NCI-H2227 (cell line): ENCODE measurements at regions not wholly inside any gene's neighbourhood (a gene's known extent, or its start where the extent isn't known, plus 50 kb on each side); places are given as distances from the start of the nearest gene placed in this dataset.

Experiments
- DNase-seq: peaks from one replicate; lab custom pipeline; 2025; ENCODE audit not compliant: unreplicated experiment; lab: John Stamatoyannopoulos, UW

DNA sequence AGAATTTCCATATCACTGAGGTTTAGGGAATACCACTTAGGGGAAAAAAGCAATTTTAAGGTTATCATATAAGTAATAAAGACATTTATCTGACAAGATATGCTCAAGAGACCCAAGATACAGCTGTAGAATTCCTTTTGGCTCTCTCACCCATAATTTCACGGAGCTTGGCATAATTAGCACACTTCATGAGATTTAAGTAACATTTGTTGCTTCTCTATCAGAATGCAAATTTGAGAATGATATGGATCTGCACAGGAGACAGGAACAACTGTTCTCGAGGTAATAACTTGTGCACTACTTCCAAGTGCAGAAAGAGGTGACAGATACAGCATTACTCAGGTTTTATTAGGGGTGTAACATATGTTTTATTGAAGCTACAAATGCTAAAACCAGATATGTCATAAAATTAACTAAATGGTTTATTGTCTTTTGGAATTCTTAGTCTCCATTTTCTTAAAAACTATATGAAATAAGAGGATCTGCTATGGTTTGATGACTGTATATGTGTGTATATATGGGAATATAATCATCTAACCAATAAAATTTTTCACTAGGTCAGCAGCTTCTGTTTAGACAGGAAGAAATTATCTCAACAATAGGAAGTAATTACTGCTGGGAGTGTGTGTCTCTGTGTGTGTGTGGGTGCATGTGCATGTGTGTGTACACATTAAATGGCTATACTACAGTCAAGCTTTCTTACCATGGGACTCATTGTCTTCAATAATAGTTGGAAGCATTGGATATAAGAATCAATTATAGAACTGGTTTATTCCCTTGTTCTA lies 401.3 kb downstream of the PCDH17 start:
- DNase-seq: no peak

- DNase-seq: no peak
Measured at GRCh38 chr13:58043971-58044370, 412.4 kb downstream of the PCDH17 start.

- DNase-seq: no peak
Measured at GRCh38 chr13:58048670-58049069, 417.1 kb downstream of the PCDH17 start.

GRCh38 chr13:58051396-58051795 lies 419.9 kb downstream of the PCDH17 start:
- no peak for DNase-seq

GRCh38 chr13:58051807-58052375 lies 420.3 kb downstream of the PCDH17 start:
- DNase-seq: no peak

DNA sequence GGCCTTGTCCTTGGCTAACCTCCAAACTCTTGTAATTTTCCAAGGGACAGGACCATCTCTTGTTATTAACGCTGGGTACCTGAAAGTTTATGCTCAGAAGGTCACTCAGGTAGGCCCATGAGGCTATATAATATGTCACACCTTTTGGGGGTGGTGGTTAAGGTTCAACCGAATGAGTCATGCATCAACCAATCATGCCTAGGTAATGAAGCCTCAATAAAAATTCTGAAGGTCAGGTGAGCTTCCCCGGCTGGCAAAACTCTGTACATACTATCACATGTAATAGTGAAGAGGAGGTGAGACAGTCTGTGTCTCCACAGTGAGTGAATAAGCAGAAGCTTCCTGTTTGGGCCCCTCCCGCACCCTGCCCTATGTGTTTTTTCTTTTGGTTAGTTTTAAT lies 424.9 kb downstream of the PCDH17 start:
- DNase-seq: no peak

GRCh38 chr13:58059624-58060023 lies 428.1 kb downstream of the PCDH17 start:
- no peak for DNase-seq

DNA sequence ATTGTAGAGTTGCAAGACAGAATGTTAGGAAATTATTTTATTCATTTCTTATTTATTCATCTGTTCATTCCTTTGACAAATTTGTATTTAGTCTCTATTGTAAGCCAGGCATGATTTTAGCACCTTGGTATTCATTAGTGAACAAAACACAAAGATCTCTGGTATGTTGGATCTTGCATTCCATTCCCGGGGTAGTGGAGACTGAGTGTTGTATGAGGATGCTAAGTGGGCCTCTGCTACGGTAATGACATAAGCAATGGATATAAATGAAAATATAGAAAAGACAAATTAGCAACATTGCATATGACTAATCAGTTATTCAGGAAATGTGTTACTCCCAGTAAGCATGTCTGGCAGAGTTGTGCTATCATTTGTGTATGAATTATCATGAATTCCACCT lies 449.3 kb downstream of the PCDH17 start:
- no peak for DNase-seq

DNA sequence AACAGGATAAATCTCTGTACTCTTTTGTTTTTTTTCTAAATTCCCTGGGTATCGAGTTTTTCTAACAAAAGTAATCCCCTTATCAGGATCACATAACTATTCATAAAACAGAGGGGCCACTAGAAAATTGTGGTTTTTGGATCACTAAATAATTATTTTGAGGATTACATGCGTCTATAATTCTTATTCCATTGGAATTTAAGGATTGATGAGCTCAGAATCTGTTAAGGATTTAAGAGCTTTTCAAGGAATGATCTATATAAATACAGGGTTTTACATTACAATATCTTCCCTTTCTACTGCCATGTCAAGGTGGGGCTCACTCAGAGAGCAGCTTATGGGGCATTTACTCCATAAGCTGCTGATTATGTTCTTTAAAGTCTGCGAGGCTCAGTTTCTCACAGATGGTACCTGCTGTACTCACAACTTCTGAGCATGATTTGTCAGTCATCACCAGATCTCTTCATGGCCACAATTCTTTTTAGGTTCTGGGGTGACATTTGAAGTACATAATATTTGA lies 449.8 kb downstream of the PCDH17 start:
- DNase-seq: no peak

DNA sequence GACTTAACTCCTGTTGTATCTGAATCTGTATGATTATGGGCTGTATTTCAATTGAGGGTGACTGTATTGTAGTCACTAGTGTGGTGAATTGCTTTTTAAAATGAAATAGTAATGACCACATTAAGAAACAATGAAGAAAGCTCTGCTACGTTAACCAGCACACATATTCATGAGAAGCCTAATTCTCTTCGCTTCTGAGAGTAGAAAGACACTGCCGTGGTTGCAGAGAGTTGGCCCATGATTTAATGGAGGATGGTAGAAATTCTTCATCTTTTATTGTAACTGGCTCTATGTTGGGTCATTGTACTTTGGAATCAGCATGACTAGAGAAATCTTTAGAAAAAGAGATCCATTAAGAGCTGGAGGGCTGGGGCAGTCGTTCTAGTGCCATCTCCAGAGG lies 451.5 kb downstream of the PCDH17 start:
- no peak for DNase-seq

- no peak for DNase-seq
Measured at GRCh38 chr13:58085274-58085673, 453.7 kb downstream of the PCDH17 start.

GRCh38 chr13:58085819-58086218 lies 454.3 kb downstream of the PCDH17 start:
- DNase-seq: no peak

DNA sequence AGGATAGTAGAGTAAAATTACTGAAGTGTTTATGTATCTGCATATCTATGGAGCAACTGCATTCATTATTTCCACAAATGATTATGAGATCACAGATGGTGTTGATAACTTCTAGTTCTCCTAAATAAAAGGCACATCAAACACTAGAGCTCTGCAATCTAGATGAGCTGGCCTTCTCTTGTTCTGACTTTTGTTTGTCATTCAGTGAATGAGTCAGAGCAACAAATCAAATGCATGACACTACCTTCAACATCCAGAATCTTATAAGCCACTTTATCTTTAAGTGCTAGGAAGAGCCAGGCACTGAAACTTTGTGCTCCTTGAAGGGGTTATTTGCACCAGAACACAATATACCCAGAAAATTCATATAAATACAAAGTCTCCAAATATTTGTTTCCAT lies 456.0 kb downstream of the PCDH17 start:
- DNase-seq: no peak

GRCh38 chr13:58093394-58093793 lies 461.9 kb downstream of the PCDH17 start:
- no peak for DNase-seq

DNA sequence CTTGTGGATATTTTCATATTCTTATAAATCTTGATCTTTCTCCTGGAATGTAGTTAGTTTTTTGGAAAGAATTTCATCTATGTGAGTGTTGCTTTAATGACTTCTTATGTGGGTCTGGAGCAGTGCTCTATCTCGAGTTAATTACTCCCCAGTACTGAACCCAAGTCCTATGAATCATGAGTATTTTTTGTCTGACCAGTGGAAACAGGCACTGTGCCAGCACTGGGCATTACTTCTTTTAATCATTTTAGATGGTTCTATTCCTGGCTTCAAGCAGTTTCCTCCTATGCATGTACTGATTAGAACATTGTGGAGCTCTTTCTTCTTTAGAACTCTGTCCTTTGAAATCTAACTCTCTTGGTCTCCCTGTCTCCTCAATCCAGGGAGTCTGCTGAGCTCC lies 466.3 kb downstream of the PCDH17 start:
- no peak for DNase-seq

DNA sequence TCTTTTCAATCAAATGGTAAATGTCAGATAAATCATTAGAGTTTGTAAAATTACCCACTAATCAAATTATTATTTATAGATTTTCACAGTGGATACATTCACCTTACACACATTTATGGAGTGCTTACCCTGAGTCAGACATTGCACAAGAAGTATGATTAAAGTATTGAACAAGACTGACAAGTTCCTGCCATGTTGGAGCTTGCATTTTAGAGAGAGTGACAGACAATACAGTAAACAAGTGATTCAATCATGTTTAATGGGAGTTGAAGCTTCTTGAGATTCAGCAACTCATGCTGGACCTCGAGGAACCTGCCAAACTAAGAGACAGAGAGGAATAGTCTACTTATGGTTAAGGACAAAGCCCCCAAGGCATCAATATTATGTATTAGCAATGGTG lies 487.8 kb downstream of the PCDH17 start:
- DNase-seq: no peak

DNA sequence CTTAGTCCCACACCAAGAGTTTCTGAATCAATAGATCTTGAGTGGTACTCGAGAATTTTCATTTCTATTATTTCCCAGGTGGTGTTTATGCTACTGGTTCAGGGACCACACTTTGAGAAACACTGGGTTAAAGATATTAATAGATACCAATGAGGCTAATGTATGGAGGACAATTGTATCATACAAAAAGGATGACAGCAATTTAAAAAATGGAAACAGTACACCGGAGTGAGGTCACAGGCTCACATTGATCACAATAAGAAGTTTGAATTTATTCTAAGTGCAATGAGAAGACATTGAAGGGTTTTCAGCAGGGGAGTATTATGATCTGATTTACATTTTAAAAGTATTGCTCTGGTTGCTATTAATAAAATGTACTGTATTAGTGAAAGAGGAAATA lies 488.3 kb downstream of the PCDH17 start:
- no peak for DNase-seq

DNA sequence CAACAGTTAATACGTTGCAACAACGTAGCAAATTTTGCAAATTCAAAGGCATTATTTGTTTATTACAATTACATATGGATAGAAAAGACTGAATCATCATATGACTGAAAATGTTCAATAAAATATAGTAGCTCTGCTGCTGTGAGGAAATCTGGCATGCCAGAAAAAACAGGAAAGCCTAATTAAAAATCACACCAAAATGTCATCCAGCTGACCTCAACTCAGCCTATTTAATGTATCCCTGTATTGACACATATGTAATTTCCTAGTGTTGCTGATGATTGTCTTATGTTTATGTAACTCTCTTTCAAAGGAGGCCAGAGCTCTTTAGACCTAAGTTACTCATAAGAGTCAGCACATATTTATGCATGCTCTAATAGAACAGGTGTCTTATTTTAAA lies 495.0 kb downstream of the PCDH17 start:
- no peak for DNase-seq

- no peak for DNase-seq
Measured at GRCh38 chr13:58134012-58134411, 502.5 kb downstream of the PCDH17 start.

DNA sequence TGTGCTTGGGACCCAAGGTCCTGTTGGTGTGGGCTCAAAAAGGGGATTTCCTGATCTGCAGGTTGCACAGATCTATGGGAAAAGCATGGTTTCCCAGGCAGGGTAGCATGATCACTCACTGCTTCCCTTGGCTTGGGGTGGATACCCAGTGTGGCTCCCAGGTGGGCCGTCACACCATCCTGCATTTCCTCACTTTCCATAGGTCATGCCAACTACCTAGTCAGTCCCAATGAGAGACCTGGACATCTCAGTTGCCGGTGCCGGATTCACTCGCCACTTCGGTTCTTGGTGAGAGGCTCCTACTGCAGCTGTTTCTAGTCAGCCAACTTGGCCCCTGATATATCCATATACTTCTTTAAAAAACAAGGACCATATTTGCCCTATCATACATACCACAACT lies 503.0 kb downstream of the PCDH17 start:
- DNase-seq: no peak

GRCh38 chr13:58142952-58143351 lies 511.4 kb downstream of the PCDH17 start:
- no peak for DNase-seq

DNA sequence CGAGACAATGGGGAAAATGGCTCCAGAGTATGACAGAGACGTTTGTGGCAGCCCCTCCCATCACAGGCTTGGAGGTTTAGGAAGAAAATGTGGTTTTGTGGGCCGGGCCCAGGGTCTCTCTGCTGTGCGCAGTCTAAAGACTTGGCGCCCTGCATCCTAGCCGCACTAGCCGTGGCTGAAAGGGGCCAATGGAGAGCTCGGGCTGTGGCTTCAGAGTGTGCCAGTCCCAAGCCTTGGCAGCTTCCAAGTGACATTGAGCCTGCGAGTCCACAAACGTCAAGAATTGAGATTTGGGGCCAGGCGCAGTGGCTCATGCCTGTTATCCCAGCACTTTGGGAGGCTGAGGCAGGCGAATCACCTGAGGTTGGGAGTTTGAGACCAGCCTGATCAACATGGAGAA lies 513.1 kb downstream of the PCDH17 start:
- DNase-seq: no peak

DNA sequence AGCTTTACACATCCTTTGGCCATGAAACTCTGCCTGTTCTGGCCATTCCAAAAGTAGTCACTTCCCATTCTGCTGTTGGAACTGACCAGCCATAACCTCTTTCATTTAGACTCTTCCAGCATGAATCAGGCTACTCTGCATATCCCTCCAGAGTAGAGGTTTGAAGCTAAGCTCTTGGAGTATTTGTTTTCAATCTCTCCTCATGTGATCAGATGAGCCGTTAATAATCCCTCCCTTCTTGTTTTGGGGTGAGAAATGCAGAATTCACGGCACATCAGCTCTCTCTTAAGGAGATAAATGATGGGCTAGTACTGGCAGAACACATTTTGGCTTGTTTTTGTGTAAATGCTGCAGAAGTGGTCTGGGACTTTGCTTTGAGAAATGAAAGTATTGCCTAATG lies 519.9 kb downstream of the PCDH17 start:
- no peak for DNase-seq
